Ectodermal cell (in vitro differentiated cells): ENCODE measurements at regions not wholly inside any gene's neighbourhood (a gene's known extent, or its start where the extent isn't known, plus 50 kb on each side); places are given as distances from the start of the nearest gene placed in this dataset.

ENCODE experiments used
- H3K27ac ChIP-seq: 2 replicates; pipeline ENCODE4 v1.7.0; 2013; ENCODE audit warnings: mild to moderate bottlenecking, low read depth, low read length; ENCODE audit not compliant: insufficient read depth, poor library complexity, severe bottlenecking
- H3K27me3 ChIP-seq: 2 replicates; pipeline ENCODE4 v1.7.0; 2013; ENCODE audit warnings: mild to moderate bottlenecking, low read length; ENCODE audit not compliant: insufficient read depth, control insufficient read depth, poor library complexity, severe bottlenecking
- H3K36me3 ChIP-seq: one replicate; pipeline ENCODE4 v1.7.0; 2013; ENCODE audit warnings: low read length; ENCODE audit not compliant: control insufficient read depth, insufficient read depth
- H3K4me1 ChIP-seq: one replicate; pipeline ENCODE4 v1.7.0; 2013; ENCODE audit warnings: low read length; ENCODE audit not compliant: control insufficient read depth, insufficient read depth
- H3K4me3 ChIP-seq: 2 replicates; pipeline ENCODE4 v1.7.0; 2013; ENCODE audit warnings: low read depth, low read length, control low read depth; ENCODE audit not compliant: insufficient read depth
- H3K9me3 ChIP-seq: 2 replicates; pipeline ENCODE4 v1.7.0; 2013; ENCODE audit warnings: mild to moderate bottlenecking, low read length, moderate library complexity; ENCODE audit not compliant: control insufficient read depth
- WGBS, 2 experiments: methylation state at CpG; one replicate each; pipeline ENCODE4 v1.1.7; 2013; ENCODE audit warnings: missing lambda C conversion rate in 2 of 2; 5-methylcytosine and 5-hydroxymethylcytosine counted together

GRCh38 chr16:75780669-75781068 lies 54.4 kb upstream of the CPHXL start:
- no peaks in the 10 kb centered on the region for H3K36me3 ChIP-seq
- H3K4me1 ChIP-seq = no peaks in the 10 kb centered on the region
- H3K4me3 ChIP-seq = no peak overlapping the region
- H3K9me3 ChIP-seq = no peaks in the 10 kb centered on the region
- peaks cover 4% of the 10 kb centered on the region for H3K27me3 ChIP-seq
- WGBS, 2 experiments = 68 to 73% methylated on average over 1 of the region's 1 CpG
- H3K27ac ChIP-seq = no peak overlapping the region

- no peaks in the 10 kb centered on the region for H3K4me1 ChIP-seq
- H3K27me3 ChIP-seq = peaks cover 4% of the 10 kb centered on the region
- H3K4me3 ChIP-seq = no peak overlapping the region
- 87 to 94% methylated on average over 5 of the region's 5 CpGs for WGBS, 2 experiments
- H3K27ac ChIP-seq = no peak overlapping the region
- H3K36me3 ChIP-seq = no peaks in the 10 kb centered on the region
- no peaks in the 10 kb centered on the region for H3K9me3 ChIP-seq
Observed at GRCh38 chr16:75781683-75782343, 55.5 kb upstream of the CPHXL start.

GRCh38 chr16:75787440-75787839 lies 61.1 kb upstream of the CPHXL start:
- Histone ChIP-seq H3K27ac (no peak overlapping the region), H3K27me3 (no peaks in the 10 kb centered on the region), H3K9me3 (no peaks in the 10 kb centered on the region), H3K36me3 (no peaks in the 10 kb centered on the region), H3K4me1 (no peaks in the 10 kb centered on the region), H3K4me3 (no peak overlapping the region)
- WGBS, 2 experiments = 64 to 78% methylated on average over 1 of the region's 1 CpG

GRCh38 chr16:75789237-75789636 lies 62.9 kb upstream of the CPHXL start:
- Histone ChIP-seq H3K4me1 (no peaks in the 10 kb centered on the region), H3K27me3 (no peaks in the 10 kb centered on the region), H3K4me3 (no peak overlapping the region), H3K36me3 (no peaks in the 10 kb centered on the region), H3K27ac (no peak overlapping the region), H3K9me3 (no peaks in the 10 kb centered on the region)
- 47 to 60% methylated on average over 3 to 4 of the region's 4 CpGs for WGBS, 2 experiments

GRCh38 chr16:75792771-75793492 lies 66.6 kb upstream of the CPHXL start:
- H3K4me3 ChIP-seq = no peak overlapping the region
- H3K9me3 ChIP-seq = no peaks in the 10 kb centered on the region
- 91 to 93% methylated on average over 7 of the region's 7 CpGs for WGBS, 2 experiments
- no peaks in the 10 kb centered on the region for H3K36me3 ChIP-seq
- no peaks in the 10 kb centered on the region for H3K4me1 ChIP-seq
- H3K27me3 ChIP-seq = no peaks in the 10 kb centered on the region
- H3K27ac ChIP-seq = no peak overlapping the region

GRCh38 chr16:75793641-75794040 lies 67.4 kb upstream of the CPHXL start:
- no peak overlapping the region for H3K4me3 ChIP-seq
- no peak overlapping the region for H3K27ac ChIP-seq
- no peaks in the 10 kb centered on the region for H3K9me3 ChIP-seq
- no peaks in the 10 kb centered on the region for H3K36me3 ChIP-seq
- WGBS, 2 experiments = 67 to 78% methylated on average over 4 of the region's 4 CpGs
- no peaks in the 10 kb centered on the region for H3K27me3 ChIP-seq
- no peaks in the 10 kb centered on the region for H3K4me1 ChIP-seq

GRCh38 chr16:75794426-75794825 lies 68.1 kb upstream of the CPHXL start:
- Histone ChIP-seq H3K27ac (no peak overlapping the region), H3K9me3 (no peaks in the 10 kb centered on the region), H3K36me3 (no peaks in the 10 kb centered on the region), H3K27me3 (no peaks in the 10 kb centered on the region), H3K4me3 (no peak overlapping the region), H3K4me1 (no peaks in the 10 kb centered on the region)
- 88 to 95% methylated on average over 2 to 4 of the region's 4 CpGs for WGBS, 2 experiments

- H3K27me3 ChIP-seq = no peaks in the 10 kb centered on the region
- WGBS, 2 experiments = 89 to 92% methylated on average over 2 to 4 of the region's 4 CpGs
- no peak overlapping the region for H3K4me3 ChIP-seq
- H3K4me1 ChIP-seq = no peaks in the 10 kb centered on the region
- H3K9me3 ChIP-seq = no peaks in the 10 kb centered on the region
- no peaks in the 10 kb centered on the region for H3K36me3 ChIP-seq
- H3K27ac ChIP-seq = no peak overlapping the region
Observed at GRCh38 chr16:75798714-75799113, 72.4 kb upstream of the CPHXL start.

GRCh38 chr16:75801307-75801706 lies 75.0 kb upstream of the CPHXL start:
- Histone ChIP-seq H3K4me1 (no peaks in the 10 kb centered on the region), H3K36me3 (no peaks in the 10 kb centered on the region), H3K27ac (no peak overlapping the region), H3K9me3 (no peaks in the 10 kb centered on the region), H3K4me3 (no peak overlapping the region), H3K27me3 (no peaks in the 10 kb centered on the region)
- WGBS, 2 experiments = 36 to 55% methylated on average over 2 of the region's 3 CpGs

GRCh38 chr16:75803753-75804152 lies 77.5 kb upstream of the CPHXL start:
- WGBS, 2 experiments = no CpG with 5 or more reads among the region's 1 CpG
- Histone ChIP-seq H3K27ac (no peak overlapping the region), H3K4me1 (no peaks in the 10 kb centered on the region), H3K27me3 (no peaks in the 10 kb centered on the region), H3K36me3 (no peaks in the 10 kb centered on the region), H3K4me3 (no peak overlapping the region), H3K9me3 (no peaks in the 10 kb centered on the region)
